T-helper 2 cell treated with Interferon-gamma antibody and Interleukin-4, amounts not matched to agents 5 μg/mL and 100 μg/mL, for 36 hours (primary cell): ENCODE measurements at regions not wholly inside any gene's neighbourhood (a gene's known extent, or its start where the extent isn't known, plus 50 kb on each side); places are given as distances from the start of the nearest gene placed in this dataset.

Experiments used
- DNase-seq: peaks from one replicate; pipeline ENCODE4 v3.0.0; 2021; ENCODE audit warnings: low spot score
- H3K27ac Mint-ChIP-seq: one replicate; pipeline ENCODE4 v1.8.0; 2021; ENCODE audit warnings: mild to moderate bottlenecking, mixed read lengths
- H3K27me3 Mint-ChIP-seq: one replicate; pipeline ENCODE4 v1.8.0; 2021; ENCODE audit warnings: low read depth, mixed read lengths
- H3K36me3 Mint-ChIP-seq: one replicate; pipeline ENCODE4 v1.8.0; 2021; ENCODE audit warnings: low read depth, mixed read lengths
- H3K4me1 Mint-ChIP-seq: one replicate; pipeline ENCODE4 v1.8.0; 2021; ENCODE audit warnings: low read depth, mixed read lengths
- H3K4me3 Mint-ChIP-seq: one replicate; pipeline ENCODE4 v1.8.0; 2022; ENCODE audit warnings: mild to moderate bottlenecking, moderate library complexity, mixed read lengths
- H3K9me3 Mint-ChIP-seq: one replicate; pipeline ENCODE4 v1.8.0; 2021; ENCODE audit warnings: mixed read lengths

GRCh38 chr11:92332986-92333385 is 108.4 kb downstream of the FAT3 start:
- no peak overlapping the region for H3K27ac Mint-ChIP-seq
- H3K27me3 Mint-ChIP-seq = no peaks in the 10 kb centered on the region
- H3K9me3 Mint-ChIP-seq = no peaks in the 10 kb centered on the region
- no peak for DNase-seq
- no peak overlapping the region for H3K4me3 Mint-ChIP-seq
- no peaks in the 10 kb centered on the region for H3K36me3 Mint-ChIP-seq
- no peaks in the 10 kb centered on the region for H3K4me1 Mint-ChIP-seq

GRCh38 chr11:92340839-92341238 is 116.2 kb downstream of the FAT3 start:
- Mint-ChIP-seq H3K27ac (no peak overlapping the region), H3K4me3 (no peak overlapping the region), H3K36me3 (no peaks in the 10 kb centered on the region), H3K27me3 (no peaks in the 10 kb centered on the region), H3K4me1 (no peaks in the 10 kb centered on the region), H3K9me3 (no peaks in the 10 kb centered on the region)
- no peak for DNase-seq

- Mint-ChIP-seq H3K27me3 (no peaks in the 10 kb centered on the region), H3K9me3 (no peaks in the 10 kb centered on the region), H3K36me3 (no peaks in the 10 kb centered on the region), H3K27ac (no peak overlapping the region), H3K4me1 (no peaks in the 10 kb centered on the region), H3K4me3 (no peak overlapping the region)
- DNase-seq = no peak
These were observed 117.6 kb downstream of the FAT3 start for GRCh38 chr11:92342034-92342720.

- no peak overlapping the region for H3K4me3 Mint-ChIP-seq
- no peaks in the 10 kb centered on the region for H3K36me3 Mint-ChIP-seq
- no peaks in the 10 kb centered on the region for H3K27me3 Mint-ChIP-seq
- no peak for DNase-seq
- no peaks in the 10 kb centered on the region for H3K4me1 Mint-ChIP-seq
- H3K27ac Mint-ChIP-seq = no peak overlapping the region
- H3K9me3 Mint-ChIP-seq = no peaks in the 10 kb centered on the region
These were observed 118.3 kb downstream of the FAT3 start for GRCh38 chr11:92342886-92343285.

- DNase-seq = no peak
- no peaks in the 10 kb centered on the region for H3K27me3 Mint-ChIP-seq
- no peak overlapping the region for H3K4me3 Mint-ChIP-seq
- no peak overlapping the region for H3K27ac Mint-ChIP-seq
- H3K4me1 Mint-ChIP-seq = no peaks in the 10 kb centered on the region
- no peaks in the 10 kb centered on the region for H3K9me3 Mint-ChIP-seq
- no peaks in the 10 kb centered on the region for H3K36me3 Mint-ChIP-seq
These were observed 121.6 kb downstream of the FAT3 start for GRCh38 chr11:92346220-92346619.

- no peaks in the 10 kb centered on the region for H3K9me3 Mint-ChIP-seq
- no peak overlapping the region for H3K4me3 Mint-ChIP-seq
- H3K27me3 Mint-ChIP-seq = no peaks in the 10 kb centered on the region
- DNase-seq = no peak
- no peaks in the 10 kb centered on the region for H3K36me3 Mint-ChIP-seq
- no peaks in the 10 kb centered on the region for H3K4me1 Mint-ChIP-seq
- no peak overlapping the region for H3K27ac Mint-ChIP-seq
These were observed 122.8 kb downstream of the FAT3 start for GRCh38 chr11:92347454-92347853.

- Mint-ChIP-seq H3K27me3 (no peaks in the 10 kb centered on the region), H3K4me1 (no peaks in the 10 kb centered on the region), H3K36me3 (no peaks in the 10 kb centered on the region), H3K4me3 (no peak overlapping the region), H3K9me3 (no peaks in the 10 kb centered on the region), H3K27ac (no peak overlapping the region)
- no peak for DNase-seq
These were observed 125.0 kb downstream of the FAT3 start for GRCh38 chr11:92349486-92350156.

GRCh38 chr11:92357344-92357743 is 132.7 kb downstream of the FAT3 start:
- no peak overlapping the region for H3K27ac Mint-ChIP-seq
- no peak for DNase-seq
- H3K4me3 Mint-ChIP-seq = no peak overlapping the region
- H3K36me3 Mint-ChIP-seq = no peaks in the 10 kb centered on the region
- H3K4me1 Mint-ChIP-seq = no peaks in the 10 kb centered on the region
- no peaks in the 10 kb centered on the region for H3K9me3 Mint-ChIP-seq
- H3K27me3 Mint-ChIP-seq = no peaks in the 10 kb centered on the region

- Mint-ChIP-seq H3K36me3 (no peaks in the 10 kb centered on the region), H3K4me3 (no peak overlapping the region), H3K27ac (no peak overlapping the region), H3K4me1 (no peaks in the 10 kb centered on the region), H3K9me3 (no peaks in the 10 kb centered on the region), H3K27me3 (no peaks in the 10 kb centered on the region)
- DNase-seq = no peak
These were observed 133.2 kb downstream of the FAT3 start for GRCh38 chr11:92357841-92358240.

- Mint-ChIP-seq H3K4me3 (no peak overlapping the region), H3K27ac (no peak overlapping the region), H3K4me1 (no peaks in the 10 kb centered on the region), H3K27me3 (no peaks in the 10 kb centered on the region), H3K9me3 (no peaks in the 10 kb centered on the region), H3K36me3 (no peaks in the 10 kb centered on the region)
- no peak for DNase-seq
These were observed 136.9 kb downstream of the FAT3 start for GRCh38 chr11:92361551-92361950.

- Mint-ChIP-seq H3K4me1 (no peaks in the 10 kb centered on the region), H3K27me3 (no peaks in the 10 kb centered on the region), H3K9me3 (no peaks in the 10 kb centered on the region), H3K4me3 (no peak overlapping the region), H3K27ac (no peak overlapping the region), H3K36me3 (no peaks in the 10 kb centered on the region)
- DNase-seq = no peak
These were observed 138.4 kb downstream of the FAT3 start for GRCh38 chr11:92362989-92363388.

GRCh38 chr11:92364177-92364576 is 139.6 kb downstream of the FAT3 start:
- Mint-ChIP-seq H3K27me3 (no peaks in the 10 kb centered on the region), H3K27ac (no peak overlapping the region), H3K4me3 (no peak overlapping the region), H3K4me1 (no peaks in the 10 kb centered on the region), H3K9me3 (no peaks in the 10 kb centered on the region), H3K36me3 (no peaks in the 10 kb centered on the region)
- no peak for DNase-seq

- H3K4me1 Mint-ChIP-seq = no peaks in the 10 kb centered on the region
- no peaks in the 10 kb centered on the region for H3K9me3 Mint-ChIP-seq
- DNase-seq = no peak
- no peaks in the 10 kb centered on the region for H3K36me3 Mint-ChIP-seq
- no peak overlapping the region for H3K27ac Mint-ChIP-seq
- no peak overlapping the region for H3K4me3 Mint-ChIP-seq
- H3K27me3 Mint-ChIP-seq = no peaks in the 10 kb centered on the region
These were observed 151.6 kb downstream of the FAT3 start for GRCh38 chr11:92376146-92376599.

- Mint-ChIP-seq H3K4me1 (no peaks in the 10 kb centered on the region), H3K27ac (no peak overlapping the region), H3K9me3 (no peaks in the 10 kb centered on the region), H3K4me3 (no peak overlapping the region), H3K36me3 (no peaks in the 10 kb centered on the region), H3K27me3 (no peaks in the 10 kb centered on the region)
- DNase-seq = no peak
These were observed 152.1 kb downstream of the FAT3 start for GRCh38 chr11:92376680-92377079.

GRCh38 chr11:92380882-92381281 is 156.3 kb downstream of the FAT3 start:
- no peak for DNase-seq
- Mint-ChIP-seq H3K36me3 (no peaks in the 10 kb centered on the region), H3K9me3 (no peaks in the 10 kb centered on the region), H3K4me3 (no peak overlapping the region), H3K27me3 (no peaks in the 10 kb centered on the region), H3K4me1 (no peaks in the 10 kb centered on the region), H3K27ac (no peak overlapping the region)
